Renal cortex interstitium (tissue), 11 donors: ENCODE measurements at regions not wholly inside any gene's neighbourhood (a gene's known extent, or its start where the extent isn't known, plus 50 kb on each side); places are given as distances from the start of the nearest gene placed in this dataset.

Source experiments
- DNase-seq, 11 donors: peaks; one replicate each; pipeline ENCODE4 v3.0.0-alpha.2; 2013; ENCODE audit warnings: low read depth in 9 of 11, low spot score in 4 of 11; ENCODE audit errors: extremely low read depth in 1 of 11

- no peak for DNase-seq
Observed at GRCh38 chr3:170641510-170642236, 55.8 kb upstream of the SLC7A14 start.

DNA sequence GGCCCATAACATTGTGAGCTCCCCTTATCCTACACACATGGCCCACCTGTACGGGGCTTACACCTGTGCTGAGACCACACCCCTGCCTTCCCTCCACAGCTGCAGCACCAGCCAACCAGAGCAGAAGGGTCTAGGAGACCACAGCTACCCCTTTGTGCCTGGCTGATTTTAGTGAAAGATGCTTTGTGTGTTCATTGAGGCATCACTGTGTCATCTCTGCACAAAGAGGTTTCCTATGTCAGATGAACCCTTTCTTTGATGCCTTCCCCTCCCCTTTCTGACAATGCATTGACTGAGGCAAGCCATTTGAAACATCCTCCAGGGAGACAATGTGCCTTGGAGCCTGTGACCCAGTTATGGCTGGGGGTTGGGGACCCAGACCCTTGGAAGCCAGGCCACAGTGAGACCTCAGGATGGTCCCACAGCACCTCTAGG, 54.9 kb upstream of the SLC7A14 start:
- no peak for DNase-seq

DNA sequence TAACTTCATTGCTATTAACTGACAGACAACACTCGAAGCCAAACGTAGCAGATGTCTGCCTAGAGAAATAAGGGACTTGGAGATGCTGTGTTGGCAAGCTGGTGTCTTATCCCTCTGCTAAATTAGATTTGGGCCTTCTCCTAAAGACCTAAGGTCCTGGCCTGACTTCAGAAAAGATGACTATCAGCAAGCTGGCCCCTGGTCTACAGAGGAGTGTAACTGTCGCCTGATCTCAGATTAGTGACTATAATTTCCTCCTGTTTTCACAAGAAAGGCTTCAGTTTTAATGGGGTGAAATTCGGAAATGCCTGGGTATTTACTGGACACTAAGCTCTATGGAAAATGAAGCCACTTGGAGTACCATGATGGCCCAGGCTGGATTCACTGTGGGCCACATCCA, 53.1 kb upstream of the SLC7A14 start:
- no peak for DNase-seq

- DNase-seq = no peak
Observed at GRCh38 chr3:170637306-170637705, 51.4 kb upstream of the SLC7A14 start.

DNA sequence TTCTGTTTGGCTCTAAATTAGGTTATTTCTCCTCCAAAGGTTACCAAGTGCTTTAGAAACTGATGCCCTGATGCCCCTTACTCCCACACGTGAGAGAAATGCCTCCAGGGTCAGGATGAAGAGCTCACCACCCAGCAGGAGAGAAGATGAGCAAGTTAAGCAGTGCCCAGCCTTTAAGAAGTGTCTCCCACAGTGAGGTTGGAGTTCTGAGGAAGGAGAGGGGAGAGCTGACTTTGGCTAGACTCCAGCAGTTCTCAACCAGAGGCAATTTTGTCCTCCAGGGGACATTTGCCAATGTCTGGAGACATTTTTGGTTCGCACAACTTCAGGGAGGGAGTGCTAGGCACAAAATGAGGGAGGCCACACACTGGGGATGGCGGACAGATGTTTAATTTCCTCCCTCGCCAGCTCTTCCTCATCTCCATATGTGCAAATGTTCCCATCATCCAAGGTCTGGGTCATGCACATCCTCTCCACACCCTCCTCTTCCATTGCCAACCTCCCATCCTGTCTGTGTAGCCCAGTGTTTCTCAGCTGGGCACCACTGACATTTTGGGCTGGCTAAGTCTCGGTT, 50.6 kb upstream of the SLC7A14 start:
- DNase-seq = no peak
